RPMI7951 (cell line): ENCODE measurements at regions not wholly inside any gene's neighbourhood (a gene's known extent, or its start where the extent isn't known, plus 50 kb on each side); places are given as distances from the start of the nearest gene placed in this dataset.
"Not testable (repeated sequence)": the region's sequence is repeated elsewhere in the genome, so short reads cannot be mapped to it uniquely, and the experiment has no call there.

Source experiments
- DNase-seq: peaks from one replicate; pipeline ENCODE4 v3.0.0-alpha.2; 2012; ENCODE audit warnings: low read depth

DNA sequence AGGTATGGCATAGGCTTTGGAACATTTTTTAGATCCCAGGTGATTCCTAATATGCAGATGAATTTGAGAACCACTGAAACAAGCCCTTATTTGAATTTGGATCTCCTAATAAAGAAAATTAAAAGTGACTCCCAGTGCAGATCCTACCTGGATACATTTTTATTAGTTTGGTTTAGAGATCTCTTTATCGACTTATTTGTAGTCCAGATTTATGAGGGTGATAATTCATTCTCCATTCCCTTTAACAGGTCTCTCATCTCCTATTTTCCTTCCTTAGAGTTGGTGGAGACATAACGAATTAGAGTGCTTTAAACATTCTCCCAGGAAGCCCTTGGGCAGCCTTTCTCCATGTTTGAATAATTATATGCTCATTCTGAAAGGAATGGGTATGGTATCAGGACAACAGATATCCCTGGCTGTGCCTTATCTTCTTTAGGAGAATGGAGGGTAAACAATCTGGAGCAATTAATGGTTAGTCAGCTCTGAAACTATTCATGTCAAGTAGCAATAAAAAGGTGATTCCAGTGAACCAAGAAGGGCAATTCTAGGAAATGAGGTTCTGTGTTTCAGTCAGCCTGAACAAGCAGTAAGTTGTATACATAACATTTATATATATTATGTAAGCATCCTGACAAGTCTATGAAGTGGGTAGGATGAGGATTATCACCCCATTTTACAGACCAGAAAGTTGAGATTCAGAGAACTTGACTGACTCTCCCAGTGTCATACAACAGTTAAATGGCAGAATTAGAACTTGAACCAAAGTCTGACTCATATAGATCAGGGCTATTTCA is 53.9 kb upstream of the RCE1 start:
- no peak for DNase-seq

- no peak for DNase-seq
Measured at GRCh38 chr11:66787934-66788758, 55.1 kb upstream of the RCE1 start.

DNA sequence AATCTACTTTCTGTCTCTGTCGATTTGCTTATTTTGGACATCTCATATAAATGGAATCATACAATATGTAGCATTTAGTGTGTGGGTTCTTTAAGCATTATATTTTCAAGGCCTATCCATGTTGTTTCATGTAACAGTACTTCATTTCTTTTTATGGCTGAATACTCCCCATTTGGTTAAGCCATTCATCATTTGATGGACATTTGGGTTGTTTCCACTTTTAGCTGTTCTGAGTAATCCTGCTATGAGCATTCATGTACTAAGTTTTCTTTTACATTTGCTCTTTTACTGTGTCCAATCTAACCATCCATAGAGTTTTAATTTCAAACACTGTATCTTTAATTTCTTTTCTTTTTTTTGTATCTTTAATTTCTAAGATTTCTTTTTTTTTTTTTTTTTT is 55.6 kb upstream of the SPTBN2 start:
- DNase-seq = no peak

DNA sequence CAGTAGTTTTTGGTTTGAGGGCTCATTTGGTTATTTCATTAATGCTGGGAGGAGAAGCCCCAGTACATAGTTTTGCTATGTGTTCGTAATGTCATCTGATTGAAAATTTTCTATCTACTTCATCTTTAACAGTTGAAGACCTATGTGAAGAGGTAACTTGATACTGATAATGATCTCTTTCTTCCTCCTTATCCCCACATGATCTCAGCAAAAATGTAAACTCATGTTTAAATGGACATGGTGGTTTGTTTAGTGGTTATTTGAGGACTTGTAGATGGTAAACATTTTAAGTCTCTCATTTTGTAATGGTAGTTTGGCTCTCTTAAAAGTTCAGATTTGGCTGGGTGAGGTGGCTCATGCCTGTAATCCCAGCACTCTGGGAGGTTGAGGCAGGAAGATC is 53.7 kb upstream of the SPTBN2 start:
- DNase-seq = peak; percentile 9

DNA sequence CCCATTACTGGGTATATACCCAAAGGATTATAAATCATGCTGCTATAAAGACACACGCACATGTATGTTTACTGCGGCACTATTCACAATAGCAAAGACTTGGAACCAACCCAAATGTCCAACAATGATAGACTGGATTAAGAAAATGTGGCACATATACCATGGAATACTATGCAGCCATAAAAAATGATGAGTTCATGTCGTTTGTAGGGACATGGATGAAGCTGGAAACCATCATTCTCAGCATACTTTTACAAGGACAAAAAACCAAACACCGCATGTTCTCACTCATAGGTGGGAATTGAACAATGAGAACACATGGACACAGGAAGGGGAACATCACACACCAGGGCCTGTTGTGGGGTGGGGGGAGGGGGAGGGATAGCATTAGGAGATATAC is 50.6 kb upstream of the SPTBN2 start:
- not testable (repeated sequence) for DNase-seq
